ENCODE measurements at regions not wholly inside any gene's neighbourhood (a gene's known extent, or its start where the extent isn't known, plus 50 kb on each side); places are given as distances from the start of the nearest gene placed in this dataset.

- 20% methylated on average over 16 of the region's 16 CpGs for WGBS (ENCODE audit: low lambda C conversion rate)
- BruUV-seq (replicated peaks), result no TSS peak
- DNase-seq (ENCODE audit: low spot score) (no peak), FAIRE-seq (no peak), ATAC-seq (no peak)
- no peaks in the 10 kb centered on the region for H3K79me2 ChIP-seq (ENCODE audit: insufficient read depth, low read length)
- ChIA-PET POLR2A (no interaction called here), CTCF (ENCODE audit: low intra/inter-chr PET ratio, low total read pairs) (no interaction called here)
- peaks cover 3 to 58% of the 10 kb centered on the region in 2 experiments; a peak in 4 of 5 replicates for H3K27me3 ChIP-seq (ENCODE audit: control insufficient read depth in 1 of 2, insufficient read depth in 2 of 2, low read length in 2 of 2)
- no peak overlapping the region for H3K4me3 ChIP-seq (replicated peaks in 1 of 3; ENCODE audit: insufficient read depth in 1 of 3, low read depth in 2 of 3, low read length in 3 of 3)
- H3K9ac ChIP-seq (ENCODE audit: insufficient read depth, low read depth, low read length), result no peak overlapping the region
- TF ChIP-seq, protein P1, sequence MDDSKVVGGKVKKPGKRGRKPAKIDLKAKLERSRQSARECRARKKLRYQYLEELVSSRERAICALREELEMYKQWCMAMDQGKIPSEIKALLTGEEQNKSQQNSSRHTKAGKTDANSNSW (CRISPR knock-in tag; IDR thresholded peaks at IDR 0.05; ENCODE audit: borderline replicate concordance), result no peak
- TF ChIP-seq SRSF1 (optimal IDR thresholded peaks at IDR 0.05; ENCODE audit: low read depth, low read length) (no peak), ZNF660 (CRISPR knock-in tag; IDR thresholded peaks at IDR 0.05; ENCODE audit: borderline replicate concordance, low read depth) (no peak), NCOA2 (CRISPR knock-in tag; IDR thresholded peaks at IDR 0.05) (no peak), ZC3H13 (CRISPR knock-in tag; IDR thresholded peaks at IDR 0.05) (no peak), CHD2 (IDR thresholded peaks at IDR 0.05; ENCODE audit: low read depth, low read length) (no peak), ZNF644 (CRISPR knock-in tag; IDR thresholded peaks at IDR 0.05; ENCODE audit: low read depth) (no peak), SUZ12 (IDR thresholded peaks at IDR 0.05; ENCODE audit: low read depth, low read length) (no peak), GRHL1 (CRISPR knock-in tag; conservative IDR thresholded peaks at IDR 0.05) (no peak)
- TF ChIP-seq, protein P2, sequence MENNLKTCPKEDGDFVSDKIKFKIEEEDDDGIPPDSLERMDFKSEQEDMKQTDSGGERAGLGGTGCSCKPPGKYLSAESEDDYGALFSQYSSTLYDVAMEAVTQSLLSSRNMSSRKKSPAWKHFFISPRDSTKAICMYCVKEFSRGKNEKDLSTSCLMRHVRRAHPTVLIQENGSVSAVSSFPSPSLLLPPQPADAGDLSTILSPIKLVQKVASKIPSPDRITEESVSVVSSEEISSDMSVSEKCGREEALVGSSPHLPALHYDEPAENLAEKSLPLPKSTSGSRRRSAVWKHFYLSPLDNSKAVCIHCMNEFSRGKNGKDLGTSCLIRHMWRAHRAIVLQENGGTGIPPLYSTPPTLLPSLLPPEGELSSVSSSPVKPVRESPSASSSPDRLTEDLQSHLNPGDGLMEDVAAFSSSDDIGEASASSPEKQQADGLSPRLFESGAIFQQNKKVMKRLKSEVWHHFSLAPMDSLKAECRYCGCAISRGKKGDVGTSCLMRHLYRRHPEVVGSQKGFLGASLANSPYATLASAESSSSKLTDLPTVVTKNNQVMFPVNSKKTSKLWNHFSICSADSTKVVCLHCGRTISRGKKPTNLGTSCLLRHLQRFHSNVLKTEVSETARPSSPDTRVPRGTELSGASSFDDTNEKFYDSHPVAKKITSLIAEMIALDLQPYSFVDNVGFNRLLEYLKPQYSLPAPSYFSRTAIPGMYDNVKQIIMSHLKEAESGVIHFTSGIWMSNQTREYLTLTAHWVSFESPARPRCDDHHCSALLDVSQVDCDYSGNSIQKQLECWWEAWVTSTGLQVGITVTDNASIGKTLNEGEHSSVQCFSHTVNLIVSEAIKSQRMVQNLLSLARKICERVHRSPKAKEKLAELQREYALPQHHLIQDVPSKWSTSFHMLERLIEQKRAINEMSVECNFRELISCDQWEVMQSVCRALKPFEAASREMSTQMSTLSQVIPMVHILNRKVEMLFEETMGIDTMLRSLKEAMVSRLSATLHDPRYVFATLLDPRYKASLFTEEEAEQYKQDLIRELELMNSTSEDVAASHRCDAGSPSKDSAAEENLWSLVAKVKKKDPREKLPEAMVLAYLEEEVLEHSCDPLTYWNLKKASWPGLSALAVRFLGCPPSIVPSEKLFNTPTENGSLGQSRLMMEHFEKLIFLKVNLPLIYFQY (CRISPR knock-in tag; IDR thresholded peaks at IDR 0.05; ENCODE audit: borderline replicate concordance), result no peak
- TF ChIP-seq, protein P3, sequence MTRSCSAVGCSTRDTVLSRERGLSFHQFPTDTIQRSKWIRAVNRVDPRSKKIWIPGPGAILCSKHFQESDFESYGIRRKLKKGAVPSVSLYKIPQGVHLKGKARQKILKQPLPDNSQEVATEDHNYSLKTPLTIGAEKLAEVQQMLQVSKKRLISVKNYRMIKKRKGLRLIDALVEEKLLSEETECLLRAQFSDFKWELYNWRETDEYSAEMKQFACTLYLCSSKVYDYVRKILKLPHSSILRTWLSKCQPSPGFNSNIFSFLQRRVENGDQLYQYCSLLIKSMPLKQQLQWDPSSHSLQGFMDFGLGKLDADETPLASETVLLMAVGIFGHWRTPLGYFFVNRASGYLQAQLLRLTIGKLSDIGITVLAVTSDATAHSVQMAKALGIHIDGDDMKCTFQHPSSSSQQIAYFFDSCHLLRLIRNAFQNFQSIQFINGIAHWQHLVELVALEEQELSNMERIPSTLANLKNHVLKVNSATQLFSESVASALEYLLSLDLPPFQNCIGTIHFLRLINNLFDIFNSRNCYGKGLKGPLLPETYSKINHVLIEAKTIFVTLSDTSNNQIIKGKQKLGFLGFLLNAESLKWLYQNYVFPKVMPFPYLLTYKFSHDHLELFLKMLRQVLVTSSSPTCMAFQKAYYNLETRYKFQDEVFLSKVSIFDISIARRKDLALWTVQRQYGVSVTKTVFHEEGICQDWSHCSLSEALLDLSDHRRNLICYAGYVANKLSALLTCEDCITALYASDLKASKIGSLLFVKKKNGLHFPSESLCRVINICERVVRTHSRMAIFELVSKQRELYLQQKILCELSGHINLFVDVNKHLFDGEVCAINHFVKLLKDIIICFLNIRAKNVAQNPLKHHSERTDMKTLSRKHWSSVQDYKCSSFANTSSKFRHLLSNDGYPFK (CRISPR knock-in tag; IDR thresholded peaks at IDR 0.05; ENCODE audit: borderline replicate concordance), result no peak
- H3K27ac ChIP-seq (ENCODE audit: extremely low read length, insufficient read depth, low read length), result no peak overlapping the region
- no peaks in the 10 kb centered on the region for H3K36me3 ChIP-seq (replicated peaks in 1 of 2; ENCODE audit: control insufficient read depth in 1 of 2, insufficient read depth in 2 of 2, low read length in 2 of 2)
- peaks cover 4% of the 10 kb centered on the region; the same call in 1 of the 2 replicates for H4K20me1 ChIP-seq (ENCODE audit: insufficient read depth, low read length)
- intact Hi-C loops (cut with micrococcal nuclease; ENCODE audit: unreplicated experiment) (no loop called here), in situ Hi-C loops (cut with HindIII; ENCODE audit: extremely low pct_ligation_motif_present, low pct_unique_long_range_greater_than_20kb) (no loop called here)
- no peaks in the 10 kb centered on the region for H3K4me1 ChIP-seq (ENCODE audit: insufficient read depth, low read length)
- H3K4me2 ChIP-seq (ENCODE audit: low read depth, low read length), result no peak overlapping the region
- no peaks in the 10 kb centered on the region for H3K9me3 ChIP-seq (ENCODE audit: low read length)
- no peak overlapping the region for H2AFZ ChIP-seq (ENCODE audit: low read length)
These were observed 86.6 kb upstream of the RPS6KA2 start for GRCh38 chr6:166713434-166714186.

All from HepG2 (cell line).